GM23338 (cell line): ENCODE measurements at regions not wholly inside any gene's neighbourhood (a gene's known extent, or its start where the extent isn't known, plus 50 kb on each side); places are given as distances from the start of the nearest gene placed in this dataset.

Source experiments
- ATAC-seq: fragments of 200-7000 bp; cut with Tn5 transposase; 3 replicates; pipeline ENCODE4 v1.9.1; 2020
- DNase-seq: peaks from one replicate; pipeline ENCODE4 v3.0.0-alpha.2; 2015; ENCODE audit warnings: low spot score
- H2AFZ ChIP-seq: fragments of 200-600 bp; sonication (generic); 2 replicates; pipeline ENCODE4 v1.8.0; 2016; ENCODE audit warnings: antibody characterized with exemption, mild to moderate bottlenecking, moderate library complexity
- H3F3A ChIP-seq: fragments of 200-600 bp; sonication (generic); replicated peaks from 2 replicates; pipeline ENCODE4 v1.8.0; 2017; ENCODE audit warnings: antibody characterized with exemption, mixed run types, low read depth
- H3K27ac ChIP-seq: fragments of 200-600 bp; sonication (generic); 2 replicates; pipeline ENCODE4 v1.6.1; 2016; ENCODE audit warnings: low read depth
- H3K27me3 ChIP-seq: fragments of 200-600 bp; sonication (generic); 2 replicates; pipeline ENCODE4 v1.8.0; 2016; ENCODE audit warnings: mild to moderate bottlenecking, mixed run types, moderate library complexity; ENCODE audit not compliant: insufficient read depth
- H3K36me3 ChIP-seq: fragments of 200-600 bp; sonication (generic); 2 replicates; pipeline ENCODE4 v1.8.0; 2016; ENCODE audit warnings: mild to moderate bottlenecking; ENCODE audit not compliant: insufficient read depth
- H3K4me1 ChIP-seq: fragments of 200-600 bp; sonication (generic); 2 replicates; pipeline ENCODE4 v1.8.0; 2016; ENCODE audit warnings: mild to moderate bottlenecking, moderate library complexity; ENCODE audit not compliant: insufficient read depth
- H3K4me2 ChIP-seq: fragments of 200-600 bp; sonication (generic); 2 replicates; pipeline ENCODE4 v1.7.1; 2017; ENCODE audit warnings: mixed run types
- H3K4me3 ChIP-seq: fragments of 200-600 bp; sonication (generic); 2 replicates; pipeline ENCODE4 v1.6.1; 2016; ENCODE audit warnings: mixed run types
- H3K79me2 ChIP-seq: fragments of 200-600 bp; sonication (generic); replicated peaks from 2 replicates; pipeline ENCODE4 v1.8.0; 2017; ENCODE audit warnings: mild to moderate bottlenecking; ENCODE audit not compliant: insufficient read depth
- H3K9me2 ChIP-seq: fragments of 200-600 bp; sonication (generic); 2 replicates; pipeline ENCODE4 v1.8.0; 2017; ENCODE audit not compliant: insufficient read depth
- H4K20me1 ChIP-seq: fragments of 200-600 bp; sonication (generic); replicated peaks from 2 replicates; pipeline ENCODE4 v1.8.0; 2017; ENCODE audit warnings: mild to moderate bottlenecking; ENCODE audit not compliant: insufficient read depth
- H3K27ac Mint-ChIP-seq: 2 replicates; pipeline ENCODE4 v1.8.0; 2020; ENCODE audit warnings: inconsistent platforms, mild to moderate bottlenecking, moderate library complexity, mixed read lengths
- H3K27me3 Mint-ChIP-seq: 3 replicates; pipeline ENCODE4 v1.8.0; 2022; ENCODE audit warnings: low read depth, mild to moderate bottlenecking, moderate library complexity, mixed read lengths, inconsistent platforms; ENCODE audit not compliant: insufficient read depth, poor library complexity
- H3K36me3 Mint-ChIP-seq: 3 replicates; pipeline ENCODE4 v1.8.0; 2021; ENCODE audit warnings: low read depth, mild to moderate bottlenecking, inconsistent platforms, moderate library complexity, mixed read lengths
- H3K4me1 Mint-ChIP-seq: 3 replicates; pipeline ENCODE4 v1.8.0; 2020; ENCODE audit warnings: mild to moderate bottlenecking, inconsistent platforms, mixed read lengths
- H3K4me3 Mint-ChIP-seq: 3 replicates; pipeline ENCODE4 v1.8.0; 2021; ENCODE audit warnings: moderate library complexity, mild to moderate bottlenecking, inconsistent platforms, mixed read lengths
- H3K9me3 Mint-ChIP-seq: 3 replicates; pipeline ENCODE4 v1.8.0; 2020; ENCODE audit warnings: moderate library complexity, mild to moderate bottlenecking, inconsistent platforms, mixed read lengths
- CREB1 ChIP-seq: fragments of 250-450 bp; sonication (Bioruptor Pico); IDR thresholded peaks from 2 replicates; pipeline ENCODE4 v1.5.0; 2020; ENCODE audit warnings: low read depth, mild to moderate bottlenecking, moderate library complexity
- EZH2 ChIP-seq: fragments of 200-600 bp; sonication (generic); IDR thresholded peaks from one replicate; pipeline ENCODE4 v1.8.0; 2017; ENCODE audit warnings: antibody characterized with exemption, mild to moderate bottlenecking, low read depth; ENCODE audit not compliant: unreplicated experiment
- POLR2AphosphoS5 ChIP-seq: IDR thresholded peaks from 2 replicates; pipeline ENCODE4 v1.6.1; 2016; ENCODE audit warnings: antibody characterized with exemption, low read depth
- REST ChIP-seq: IDR thresholded peaks from one replicate; pipeline ENCODE4 v1.6.1; 2018; ENCODE audit warnings: antibody characterized with exemption; ENCODE audit not compliant: unreplicated experiment
- TF ChIP-seq, protein P1 (sequence below), 2 experiments: fragments of 200-600 bp in 1 of 2; sonication (generic) in 1 of 2; conservative IDR thresholded peaks; 2 replicates each; pipeline versions ENCODE4 v1.5.1 to v1.6.1; 2016 to 2017; ENCODE audit warnings: antibody characterized with exemption in 2 of 2, low read depth in 2 of 2, mild to moderate bottlenecking in 2 of 2, moderate library complexity in 1 of 2
- TF ChIP-seq, protein P2 (sequence below): fragments of 250-450 bp; sonication (Bioruptor Pico); IDR thresholded peaks from 2 replicates; pipeline ENCODE4 v1.5.0; 2020; ENCODE audit warnings: mild to moderate bottlenecking, moderate library complexity

DNA sequence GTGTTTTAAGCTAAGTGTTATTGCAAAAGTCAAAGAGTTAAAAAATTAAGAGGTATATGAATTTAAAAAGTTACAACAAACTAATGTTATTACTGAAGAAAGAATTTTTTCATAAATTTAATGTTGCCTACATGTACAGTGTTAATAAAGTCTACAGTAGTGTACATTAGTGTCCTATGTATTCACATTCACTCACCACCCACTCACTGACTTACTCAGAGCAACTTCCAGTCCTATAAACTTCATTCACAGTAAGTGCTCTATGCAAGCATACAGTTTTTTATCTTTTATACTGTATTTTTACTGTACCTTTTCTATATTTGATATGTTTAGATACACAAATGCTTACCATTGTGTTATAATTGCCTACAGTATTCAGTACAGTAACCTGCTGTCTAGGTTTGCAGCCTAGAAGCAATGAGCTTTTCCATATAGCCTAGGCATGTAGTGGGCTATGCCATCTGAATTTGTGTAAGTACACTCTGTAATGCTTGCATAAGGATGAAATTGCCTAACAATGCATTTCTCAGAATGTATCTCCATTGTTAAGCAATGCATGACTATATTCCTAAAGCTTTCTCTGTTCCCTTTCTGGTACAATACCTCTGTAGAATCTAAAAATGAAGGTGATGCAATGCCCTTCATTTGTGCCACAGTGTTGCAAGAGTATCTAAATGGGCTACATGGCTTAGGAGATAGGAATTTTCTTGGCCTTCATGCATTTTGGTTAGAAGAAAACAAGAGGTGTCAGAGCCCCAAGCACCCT is 370.8 kb upstream of the NT5C1B start:
- Mint-ChIP-seq H3K4me3 (no peak overlapping the region), H3K27ac (no peak overlapping the region), H3K27me3 (peaks cover 2% of the 10 kb centered on the region), H3K36me3 (no peaks in the 10 kb centered on the region; the same call in 2 of the 3 replicates), H3K4me1 (no peaks in the 10 kb centered on the region), H3K9me3 (no peaks in the 10 kb centered on the region)
- Histone ChIP-seq H3K27ac (no peak overlapping the region), H3K27me3 (no peaks in the 10 kb centered on the region), H3K4me2 (no peak overlapping the region), H3K4me1 (no peaks in the 10 kb centered on the region), H3K4me3 (no peak overlapping the region), H3K36me3 (no peaks in the 10 kb centered on the region), H3F3A (no peaks in the 10 kb centered on the region), H3K79me2 (no peaks in the 10 kb centered on the region), H4K20me1 (no peaks in the 10 kb centered on the region), H2AFZ (no peak overlapping the region), H3K9me2 (0 out of 2 replicates have a peak, but pooled peaks cover 3% of the 10 kb centered on the region)
- no peak for ATAC-seq
- TF ChIP-seq, protein P1, sequence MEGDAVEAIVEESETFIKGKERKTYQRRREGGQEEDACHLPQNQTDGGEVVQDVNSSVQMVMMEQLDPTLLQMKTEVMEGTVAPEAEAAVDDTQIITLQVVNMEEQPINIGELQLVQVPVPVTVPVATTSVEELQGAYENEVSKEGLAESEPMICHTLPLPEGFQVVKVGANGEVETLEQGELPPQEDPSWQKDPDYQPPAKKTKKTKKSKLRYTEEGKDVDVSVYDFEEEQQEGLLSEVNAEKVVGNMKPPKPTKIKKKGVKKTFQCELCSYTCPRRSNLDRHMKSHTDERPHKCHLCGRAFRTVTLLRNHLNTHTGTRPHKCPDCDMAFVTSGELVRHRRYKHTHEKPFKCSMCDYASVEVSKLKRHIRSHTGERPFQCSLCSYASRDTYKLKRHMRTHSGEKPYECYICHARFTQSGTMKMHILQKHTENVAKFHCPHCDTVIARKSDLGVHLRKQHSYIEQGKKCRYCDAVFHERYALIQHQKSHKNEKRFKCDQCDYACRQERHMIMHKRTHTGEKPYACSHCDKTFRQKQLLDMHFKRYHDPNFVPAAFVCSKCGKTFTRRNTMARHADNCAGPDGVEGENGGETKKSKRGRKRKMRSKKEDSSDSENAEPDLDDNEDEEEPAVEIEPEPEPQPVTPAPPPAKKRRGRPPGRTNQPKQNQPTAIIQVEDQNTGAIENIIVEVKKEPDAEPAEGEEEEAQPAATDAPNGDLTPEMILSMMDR (conservative IDR thresholded peaks at IDR 0.05; ENCODE audit: low read depth in 2 of 2) = no peak
- TF ChIP-seq CREB1 (CRISPR knock-in tag) = no peak
- TF ChIP-seq EZH2 = no peak
- TF ChIP-seq REST = no peak
- no peak for TF ChIP-seq POLR2AphosphoS5
- TF ChIP-seq, protein P2, sequence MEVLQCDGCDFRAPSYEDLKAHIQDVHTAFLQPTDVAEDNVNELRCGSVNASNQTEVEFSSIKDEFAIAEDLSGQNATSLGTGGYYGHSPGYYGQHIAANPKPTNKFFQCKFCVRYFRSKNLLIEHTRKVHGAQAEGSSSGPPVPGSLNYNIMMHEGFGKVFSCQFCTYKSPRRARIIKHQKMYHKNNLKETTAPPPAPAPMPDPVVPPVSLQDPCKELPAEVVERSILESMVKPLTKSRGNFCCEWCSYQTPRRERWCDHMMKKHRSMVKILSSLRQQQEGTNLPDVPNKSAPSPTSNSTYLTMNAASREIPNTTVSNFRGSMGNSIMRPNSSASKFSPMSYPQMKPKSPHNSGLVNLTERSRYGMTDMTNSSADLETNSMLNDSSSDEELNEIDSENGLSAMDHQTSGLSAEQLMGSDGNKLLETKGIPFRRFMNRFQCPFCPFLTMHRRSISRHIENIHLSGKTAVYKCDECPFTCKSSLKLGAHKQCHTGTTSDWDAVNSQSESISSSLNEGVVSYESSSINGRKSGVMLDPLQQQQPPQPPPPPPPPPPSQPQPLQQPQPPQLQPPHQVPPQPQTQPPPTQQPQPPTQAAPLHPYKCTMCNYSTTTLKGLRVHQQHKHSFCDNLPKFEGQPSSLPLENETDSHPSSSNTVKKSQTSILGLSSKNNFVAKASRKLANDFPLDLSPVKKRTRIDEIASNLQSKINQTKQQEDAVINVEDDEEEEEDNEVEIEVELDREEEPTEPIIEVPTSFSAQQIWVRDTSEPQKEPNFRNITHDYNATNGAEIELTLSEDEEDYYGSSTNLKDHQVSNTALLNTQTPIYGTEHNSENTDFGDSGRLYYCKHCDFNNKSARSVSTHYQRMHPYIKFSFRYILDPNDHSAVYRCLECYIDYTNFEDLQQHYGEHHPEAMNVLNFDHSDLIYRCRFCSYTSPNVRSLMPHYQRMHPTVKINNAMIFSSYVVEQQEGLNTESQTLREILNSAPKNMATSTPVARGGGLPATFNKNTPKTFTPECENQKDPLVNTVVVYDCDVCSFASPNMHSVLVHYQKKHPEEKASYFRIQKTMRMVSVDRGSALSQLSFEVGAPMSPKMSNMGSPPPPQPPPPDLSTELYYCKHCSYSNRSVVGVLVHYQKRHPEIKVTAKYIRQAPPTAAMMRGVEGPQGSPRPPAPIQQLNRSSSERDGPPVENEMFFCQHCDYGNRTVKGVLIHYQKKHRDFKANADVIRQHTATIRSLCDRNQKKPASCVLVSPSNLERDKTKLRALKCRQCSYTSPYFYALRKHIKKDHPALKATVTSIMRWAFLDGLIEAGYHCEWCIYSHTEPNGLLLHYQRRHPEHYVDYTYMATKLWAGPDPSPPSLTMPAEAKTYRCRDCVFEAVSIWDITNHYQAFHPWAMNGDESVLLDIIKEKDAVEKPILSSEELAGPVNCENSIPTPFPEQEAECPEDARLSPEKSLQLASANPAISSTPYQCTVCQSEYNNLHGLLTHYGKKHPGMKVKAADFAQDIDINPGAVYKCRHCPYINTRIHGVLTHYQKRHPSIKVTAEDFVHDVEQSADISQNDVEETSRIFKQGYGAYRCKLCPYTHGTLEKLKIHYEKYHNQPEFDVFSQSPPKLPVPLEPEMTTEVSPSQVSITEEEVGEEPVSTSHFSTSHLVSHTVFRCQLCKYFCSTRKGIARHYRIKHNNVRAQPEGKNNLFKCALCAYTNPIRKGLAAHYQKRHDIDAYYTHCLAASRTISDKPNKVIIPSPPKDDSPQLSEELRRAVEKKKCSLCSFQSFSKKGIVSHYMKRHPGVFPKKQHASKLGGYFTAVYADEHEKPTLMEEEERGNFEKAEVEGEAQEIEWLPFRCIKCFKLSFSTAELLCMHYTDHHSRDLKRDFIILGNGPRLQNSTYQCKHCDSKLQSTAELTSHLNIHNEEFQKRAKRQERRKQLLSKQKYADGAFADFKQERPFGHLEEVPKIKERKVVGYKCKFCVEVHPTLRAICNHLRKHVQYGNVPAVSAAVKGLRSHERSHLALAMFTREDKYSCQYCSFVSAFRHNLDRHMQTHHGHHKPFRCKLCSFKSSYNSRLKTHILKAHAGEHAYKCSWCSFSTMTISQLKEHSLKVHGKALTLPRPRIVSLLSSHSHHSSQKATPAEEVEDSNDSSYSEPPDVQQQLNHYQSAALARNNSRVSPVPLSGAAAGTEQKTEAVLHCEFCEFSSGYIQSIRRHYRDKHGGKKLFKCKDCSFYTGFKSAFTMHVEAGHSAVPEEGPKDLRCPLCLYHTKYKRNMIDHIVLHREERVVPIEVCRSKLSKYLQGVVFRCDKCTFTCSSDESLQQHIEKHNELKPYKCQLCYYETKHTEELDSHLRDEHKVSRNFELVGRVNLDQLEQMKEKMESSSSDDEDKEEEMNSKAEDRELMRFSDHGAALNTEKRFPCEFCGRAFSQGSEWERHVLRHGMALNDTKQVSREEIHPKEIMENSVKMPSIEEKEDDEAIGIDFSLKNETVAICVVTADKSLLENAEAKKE = no peak
- DNase-seq = no peak
